HG03457 (cell line): ENCODE measurements at regions not wholly inside any gene's neighbourhood (a gene's known extent, or its start where the extent isn't known, plus 50 kb on each side); places are given as distances from the start of the nearest gene placed in this dataset.
"Not testable (repeated sequence)": the region's sequence is repeated elsewhere in the genome, so short reads cannot be mapped to it uniquely, and the experiment has no call there.

Experiments used
- ATAC-seq: cut with Tn5 transposase; IDR thresholded peaks from one replicate; pipeline ENCODE4 v1.9.1; 2021; ENCODE audit warnings: moderate number of reproducible peaks; ENCODE audit not compliant: unreplicated experiment

GRCh38 chr6:57860481-57861315 is 543.3 kb downstream of the PRIM2 start:
- not testable (repeated sequence) for ATAC-seq

GRCh38 chr6:57870083-57870482 is 552.7 kb downstream of the PRIM2 start:
- not testable (repeated sequence) for ATAC-seq

- not testable (repeated sequence) for ATAC-seq
Measured at GRCh38 chr6:57873424-57873823, 556.0 kb downstream of the PRIM2 start.

- ATAC-seq, result not testable (repeated sequence)
Measured at GRCh38 chr6:57876659-57877058, 559.2 kb downstream of the PRIM2 start.

GRCh38 chr6:57877729-57878128 is 560.3 kb downstream of the PRIM2 start:
- ATAC-seq, result not testable (repeated sequence)

GRCh38 chr6:57878792-57879191 is 561.4 kb downstream of the PRIM2 start:
- not testable (repeated sequence) for ATAC-seq

DNA sequence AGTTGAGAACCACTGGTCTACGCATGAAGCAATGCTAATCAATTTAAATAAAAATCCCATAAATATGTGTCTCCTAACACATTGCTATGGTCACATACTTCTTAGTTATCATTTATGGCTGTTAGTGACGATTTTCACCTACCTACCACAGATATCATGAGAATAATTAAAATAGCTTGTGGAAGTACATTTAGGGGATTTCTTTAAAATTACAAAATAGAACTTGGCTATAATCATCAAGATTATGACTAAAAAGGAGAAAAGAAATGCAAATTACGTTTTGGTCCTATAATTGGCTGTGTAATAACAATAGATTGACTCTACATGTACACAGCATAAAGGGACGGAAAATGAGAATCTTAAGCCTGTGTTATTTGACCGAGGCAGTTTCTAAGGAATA is 581.4 kb downstream of the PRIM2 start:
- ATAC-seq, result not testable (repeated sequence)

- ATAC-seq, result not testable (repeated sequence)
Measured at GRCh38 chr6:57900687-57901399, 583.4 kb downstream of the PRIM2 start.

DNA sequence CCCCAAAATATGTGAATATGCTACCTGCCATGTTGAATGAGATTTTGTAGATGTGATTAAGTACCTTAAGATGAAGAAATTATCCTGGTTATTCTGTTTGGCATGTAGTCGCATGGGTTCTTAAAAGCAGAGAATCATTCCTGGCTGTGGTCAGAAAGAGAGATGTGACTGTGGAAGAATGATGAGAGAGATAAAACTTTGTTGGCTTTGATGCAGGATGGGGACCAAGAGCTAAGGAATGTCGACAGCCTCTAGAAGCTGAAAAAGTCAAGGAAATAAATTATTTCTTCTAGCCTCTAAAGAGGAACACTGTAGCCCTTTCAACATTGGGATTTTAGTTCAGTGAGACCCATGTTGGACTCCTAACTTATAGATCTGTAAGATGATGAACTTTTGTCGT is 584.0 kb downstream of the PRIM2 start:
- not testable (repeated sequence) for ATAC-seq

- not testable (repeated sequence) for ATAC-seq
Measured at GRCh38 chr6:57904356-57904755, 586.9 kb downstream of the PRIM2 start.

GRCh38 chr6:57915300-57915699 is 597.9 kb downstream of the PRIM2 start:
- ATAC-seq, result not testable (repeated sequence)

- not testable (repeated sequence) for ATAC-seq
Measured at GRCh38 chr6:57942966-57943365, 625.5 kb downstream of the PRIM2 start.

- ATAC-seq, result not testable (repeated sequence)
Measured at GRCh38 chr6:57946084-57946768, 628.8 kb downstream of the PRIM2 start.

DNA sequence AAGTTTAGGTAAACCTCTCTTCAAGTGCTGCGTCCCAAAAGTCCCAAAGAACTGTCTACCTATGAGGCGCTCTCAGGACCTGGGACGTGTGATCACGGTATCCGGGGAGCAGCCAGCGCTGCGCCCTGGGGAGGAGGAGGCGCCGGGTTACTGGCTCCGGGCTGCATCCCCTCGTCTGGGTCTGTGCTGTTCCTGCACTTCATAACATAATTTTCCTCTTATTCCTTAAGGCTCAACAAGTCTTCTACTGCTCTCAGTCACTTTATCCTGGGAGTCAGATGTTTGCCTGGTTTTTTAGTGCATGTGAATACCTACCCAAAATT is 629.3 kb downstream of the PRIM2 start:
- ATAC-seq, result not testable (repeated sequence)

GRCh38 chr6:57948481-57948880 is 631.1 kb downstream of the PRIM2 start:
- not testable (repeated sequence) for ATAC-seq

DNA sequence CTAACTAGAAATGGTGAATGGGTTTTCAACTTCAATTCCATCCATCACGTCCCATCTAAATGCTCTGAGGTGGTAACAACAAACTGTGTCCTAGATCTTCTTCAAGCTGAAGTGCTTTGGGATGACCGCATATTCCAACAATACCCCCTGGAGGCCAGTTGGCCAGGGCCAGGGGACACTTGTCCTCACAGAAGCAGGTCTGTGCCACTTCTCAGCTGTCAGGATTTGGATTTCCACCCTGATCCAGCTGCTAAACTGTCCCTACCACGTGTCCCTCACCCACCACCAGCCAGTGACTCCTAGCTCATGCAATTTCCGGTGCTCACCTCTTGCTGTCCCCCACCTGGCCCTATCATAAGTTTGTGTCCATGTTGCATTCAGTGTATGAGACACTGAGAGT is 633.0 kb downstream of the PRIM2 start:
- ATAC-seq, result not testable (repeated sequence)

DNA sequence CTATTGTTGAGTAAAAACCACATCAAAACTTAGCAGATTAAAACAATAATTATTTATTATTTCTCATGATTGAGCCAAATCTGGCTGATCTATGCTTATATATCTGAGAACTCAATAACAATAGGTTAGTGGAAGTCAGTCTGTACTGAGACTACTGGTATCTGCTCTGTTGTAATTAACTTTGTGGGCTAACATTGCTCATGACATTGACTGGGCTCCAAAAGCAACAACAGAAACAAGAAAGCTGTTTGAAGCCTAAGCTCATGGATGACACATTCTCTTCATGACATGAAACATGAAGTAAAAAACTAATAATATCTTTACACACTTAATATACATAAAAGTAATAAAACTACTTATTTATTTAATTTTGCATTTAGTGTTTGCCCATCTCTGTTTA is 649.3 kb downstream of the PRIM2 start:
- not testable (repeated sequence) for ATAC-seq

GRCh38 chr6:57971956-57972355 is 654.5 kb downstream of the PRIM2 start:
- ATAC-seq, result not testable (repeated sequence)

GRCh38 chr6:57974653-57975052 is 657.2 kb downstream of the PRIM2 start:
- ATAC-seq, result no peak

GRCh38 chr6:57975127-57975526 is 657.7 kb downstream of the PRIM2 start:
- not testable (repeated sequence) for ATAC-seq

DNA sequence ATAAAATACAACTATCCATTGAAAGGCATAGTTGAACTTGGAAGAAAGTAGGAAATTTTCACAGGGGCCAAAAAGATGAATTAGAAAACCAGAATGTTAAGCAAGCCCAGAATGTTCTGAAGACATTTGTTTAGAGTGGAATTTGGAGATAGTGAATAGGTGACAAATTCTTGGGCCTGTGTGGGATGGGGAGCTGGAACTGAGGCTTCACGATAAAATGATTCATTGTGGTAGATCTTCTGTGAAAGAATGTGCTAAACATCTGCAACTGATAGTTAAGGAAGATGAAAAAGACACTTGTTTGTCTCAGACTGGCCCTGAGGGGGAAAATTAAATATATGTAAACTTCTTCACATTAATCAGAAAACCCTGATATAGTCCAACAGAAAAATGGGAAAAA is 658.9 kb downstream of the PRIM2 start:
- not testable (repeated sequence) for ATAC-seq
